Kidney epithelial cell (primary cell): ENCODE measurements at regions not wholly inside any gene's neighbourhood (a gene's known extent, or its start where the extent isn't known, plus 50 kb on each side); places are given as distances from the start of the nearest gene placed in this dataset.

Source experiments
- DNase-seq: peaks from one replicate; pipeline ENCODE4 v3.0.0-alpha.2; 2010; ENCODE audit warnings: low read depth
- H3K27me3 ChIP-seq: 2 replicates; pipeline ENCODE4 v1.6.0; 2011; ENCODE audit warnings: low read length; ENCODE audit not compliant: control insufficient read depth, insufficient read depth
- H3K36me3 ChIP-seq: 2 replicates; pipeline ENCODE4 v1.5.1; 2011; ENCODE audit warnings: low read length; ENCODE audit not compliant: control insufficient read depth, insufficient read depth
- H3K4me3 ChIP-seq: 2 replicates; pipeline ENCODE4 v1.5.1; 2011; ENCODE audit warnings: low read depth, mild to moderate bottlenecking, control low read depth, low read length
- TF ChIP-seq, protein P1 (sequence below): IDR thresholded peaks from 2 replicates; pipeline ENCODE4 v1.5.1; 2011; ENCODE audit warnings: mild to moderate bottlenecking, moderate library complexity, low read length, control low read depth, inconsistent platforms; ENCODE audit not compliant: insufficient read depth, poor library complexity, severe bottlenecking

DNA sequence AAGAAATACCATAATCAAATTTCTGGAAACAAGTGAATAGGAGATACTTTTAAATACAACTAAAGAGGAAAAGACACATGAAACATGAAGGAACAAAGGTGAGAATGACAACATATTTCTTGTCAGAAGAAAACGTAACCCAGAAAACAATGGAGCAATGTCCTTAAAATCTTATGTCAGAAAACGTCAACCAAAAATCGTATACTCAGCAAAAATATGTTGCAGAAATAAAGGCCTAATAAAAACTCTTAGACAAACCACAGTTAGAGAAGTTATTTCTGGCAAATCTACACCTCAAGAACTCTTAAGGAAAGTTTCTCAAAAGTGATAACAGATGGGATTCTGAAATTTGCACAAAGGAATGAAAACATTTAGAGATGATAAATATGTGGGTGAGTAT lies 66.3 kb upstream of the FBXL7 start:
- H3K4me3 ChIP-seq = no peak overlapping the region
- TF ChIP-seq, protein P1, sequence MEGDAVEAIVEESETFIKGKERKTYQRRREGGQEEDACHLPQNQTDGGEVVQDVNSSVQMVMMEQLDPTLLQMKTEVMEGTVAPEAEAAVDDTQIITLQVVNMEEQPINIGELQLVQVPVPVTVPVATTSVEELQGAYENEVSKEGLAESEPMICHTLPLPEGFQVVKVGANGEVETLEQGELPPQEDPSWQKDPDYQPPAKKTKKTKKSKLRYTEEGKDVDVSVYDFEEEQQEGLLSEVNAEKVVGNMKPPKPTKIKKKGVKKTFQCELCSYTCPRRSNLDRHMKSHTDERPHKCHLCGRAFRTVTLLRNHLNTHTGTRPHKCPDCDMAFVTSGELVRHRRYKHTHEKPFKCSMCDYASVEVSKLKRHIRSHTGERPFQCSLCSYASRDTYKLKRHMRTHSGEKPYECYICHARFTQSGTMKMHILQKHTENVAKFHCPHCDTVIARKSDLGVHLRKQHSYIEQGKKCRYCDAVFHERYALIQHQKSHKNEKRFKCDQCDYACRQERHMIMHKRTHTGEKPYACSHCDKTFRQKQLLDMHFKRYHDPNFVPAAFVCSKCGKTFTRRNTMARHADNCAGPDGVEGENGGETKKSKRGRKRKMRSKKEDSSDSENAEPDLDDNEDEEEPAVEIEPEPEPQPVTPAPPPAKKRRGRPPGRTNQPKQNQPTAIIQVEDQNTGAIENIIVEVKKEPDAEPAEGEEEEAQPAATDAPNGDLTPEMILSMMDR = no peak

DNA sequence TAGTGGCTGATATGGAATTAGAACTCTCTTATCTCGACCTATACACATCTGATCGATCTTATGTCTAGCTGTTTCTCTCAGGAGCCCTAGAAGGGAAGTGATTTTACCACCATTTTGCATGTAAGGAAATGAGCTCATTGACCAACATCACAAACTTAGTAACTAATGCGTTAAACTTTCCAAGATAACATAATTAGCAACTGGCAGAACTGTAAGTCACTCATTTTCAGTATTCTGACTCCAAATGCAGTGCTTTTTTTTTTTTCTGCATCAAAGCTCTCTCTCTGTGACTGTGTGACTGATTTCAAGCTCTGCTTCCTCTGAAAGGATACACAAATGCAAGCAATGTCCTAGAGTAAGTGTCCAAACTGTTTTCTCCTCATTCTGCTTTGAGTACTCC lies 68.1 kb upstream of the FBXL7 start:
- TF ChIP-seq, protein P1 = no peak
- H3K27me3 ChIP-seq = no peaks in the 10 kb centered on the region
- H3K4me3 ChIP-seq = no peak overlapping the region
- no peaks in the 10 kb centered on the region for H3K36me3 ChIP-seq
- DNase-seq = no peak

More for the DNA sequence above, 66.3 kb upstream of the FBXL7 start:
- no peak for DNase-seq
- no peaks in the 10 kb centered on the region for H3K36me3 ChIP-seq
- no peaks in the 10 kb centered on the region for H3K27me3 ChIP-seq

DNA sequence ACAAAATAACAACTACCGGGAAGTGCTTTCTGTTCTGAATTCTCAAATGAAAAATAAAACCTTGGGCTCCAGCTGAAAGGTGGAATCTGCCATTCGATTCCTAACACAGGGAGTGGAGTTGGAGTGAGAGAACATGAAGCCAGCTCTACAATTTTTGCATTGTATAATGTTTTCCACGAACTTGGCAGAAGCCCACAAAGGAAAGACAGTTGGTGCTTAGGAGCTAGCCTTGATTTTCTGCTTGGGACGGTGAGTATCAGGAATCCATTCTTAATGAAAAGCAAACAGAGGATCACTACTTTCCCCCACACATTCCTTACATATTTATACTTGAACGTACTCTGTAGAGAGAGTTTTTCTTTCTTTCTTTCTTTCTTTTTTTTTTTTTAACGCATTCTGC lies 74.2 kb upstream of the FBXL7 start:
- peak overlapping the region; percentile 25 for H3K4me3 ChIP-seq
- TF ChIP-seq, protein P1 = no peak
- DNase-seq = peak; percentile 16

DNA sequence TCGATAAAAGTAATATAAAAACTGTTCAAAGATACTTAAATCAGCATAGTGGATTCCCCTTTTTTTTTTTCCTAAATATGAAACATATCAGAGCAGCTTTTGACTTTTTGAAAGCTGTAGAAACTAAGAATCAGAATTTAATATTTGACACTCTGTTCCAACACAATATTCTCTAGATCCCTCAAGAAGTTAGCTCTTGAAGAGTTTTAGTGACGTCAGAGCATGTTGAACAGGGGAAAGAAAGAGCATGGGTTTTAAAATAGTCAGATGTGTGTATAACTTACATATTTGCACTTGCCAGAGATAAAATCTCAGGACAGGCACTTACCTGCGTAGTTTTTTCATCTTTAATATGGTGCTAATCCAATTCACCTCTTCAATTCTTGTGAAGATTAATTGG lies 75.2 kb upstream of the FBXL7 start:
- Histone ChIP-seq H3K27me3 (no peaks in the 10 kb centered on the region), H3K36me3 (no peaks in the 10 kb centered on the region), H3K4me3 (no peak overlapping the region)
- DNase-seq = no peak
- TF ChIP-seq, protein P1 = no peak

More for the DNA sequence above, 74.2 kb upstream of the FBXL7 start:
- H3K36me3 ChIP-seq = no peaks in the 10 kb centered on the region
- no peaks in the 10 kb centered on the region for H3K27me3 ChIP-seq

DNA sequence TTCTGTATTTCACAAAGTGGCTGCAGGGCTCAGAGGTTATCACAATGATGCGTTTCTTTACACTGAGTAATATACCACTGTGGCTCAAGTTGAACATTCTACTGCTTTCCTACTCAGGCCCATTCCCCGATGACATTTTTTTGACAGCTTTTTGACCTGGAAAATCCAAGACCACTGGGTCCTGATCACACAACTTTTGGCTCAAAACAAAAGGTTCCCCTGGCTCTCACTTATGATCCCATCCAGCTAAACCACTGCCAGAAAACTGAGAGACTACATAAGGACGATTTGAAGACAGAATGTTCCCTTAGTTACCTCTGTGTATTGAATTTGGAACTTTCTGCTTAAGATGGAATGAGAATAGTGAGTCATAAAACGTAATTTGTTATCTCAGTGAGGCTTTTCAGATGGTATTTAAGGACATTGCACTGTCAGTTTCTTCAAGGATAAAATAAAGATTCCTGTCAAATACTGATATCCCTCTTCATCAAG lies 78.0 kb upstream of the FBXL7 start:
- no peaks in the 10 kb centered on the region for H3K36me3 ChIP-seq
- DNase-seq = no peak
- TF ChIP-seq, protein P1 = no peak

DNA sequence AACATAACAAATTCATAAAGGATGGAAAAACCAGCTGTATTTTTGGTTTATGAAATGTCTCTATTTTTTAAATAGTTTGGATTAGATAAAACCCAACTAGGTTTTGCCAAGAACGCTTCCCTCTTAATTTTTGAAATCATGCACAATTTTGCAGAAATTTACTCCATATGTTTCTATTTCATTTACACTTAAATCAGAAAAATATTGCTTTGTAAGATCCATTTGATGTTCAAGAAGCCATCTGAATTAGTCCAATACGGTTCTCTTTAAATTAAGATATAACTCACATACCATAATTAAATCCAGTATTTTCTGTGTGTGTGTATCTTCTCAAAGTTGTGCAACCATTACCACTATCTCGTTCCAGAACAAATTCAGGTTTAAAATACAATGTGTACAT lies 78.6 kb upstream of the FBXL7 start:
- DNase-seq = no peak
- TF ChIP-seq, protein P1 = no peak
- no peak overlapping the region for H3K4me3 ChIP-seq
- no peaks in the 10 kb centered on the region for H3K27me3 ChIP-seq
- H3K36me3 ChIP-seq = no peaks in the 10 kb centered on the region

More for the DNA sequence above, 78.0 kb upstream of the FBXL7 start:
- no peaks in the 10 kb centered on the region for H3K27me3 ChIP-seq
- H3K4me3 ChIP-seq = no peak overlapping the region
